Esophagus squamous epithelium (tissue), 5 donors: ENCODE measurements at regions not wholly inside any gene's neighbourhood (a gene's known extent, or its start where the extent isn't known, plus 50 kb on each side); places are given as distances from the start of the nearest gene placed in this dataset.

Experiments used
- DNase-seq: peaks from one replicate; lab custom pipeline; 2025; lab: John Stamatoyannopoulos, UW
- H3K27ac ChIP-seq, 4 donors: fragments of 200-600 bp; sonication (generic); one replicate each; pipeline ENCODE4 v1.5.1; 2016 to 2019; ENCODE audit warnings: mild to moderate bottlenecking in 1 of 4
- H3K27me3 ChIP-seq, 4 donors: fragments of 200-600 bp; sonication (generic); 1 replicate in 3 of 4; 2 replicates in 1 of 4; pipeline versions ENCODE4 v1.5.1 to v1.6.0; 2017 to 2021; ENCODE audit warnings: antibody characterized with exemption in 1 of 4
- H3K36me3 ChIP-seq, 3 donors: fragments of 200-600 bp; sonication (generic); one replicate each; pipeline ENCODE4 v1.5.1; 2016 to 2019
- H3K4me1 ChIP-seq, 3 donors: fragments of 200-600 bp; sonication (generic); one replicate each; pipeline ENCODE4 v1.5.1; 2017 to 2019
- H3K4me3 ChIP-seq, 4 donors: fragments of 200-600 bp; sonication (generic); 1 replicate in 3 of 4; 2 replicates in 1 of 4; pipeline ENCODE4 v1.5.1; 2016 to 2019; ENCODE audit warnings: mild to moderate bottlenecking in 2 of 4, moderate library complexity in 1 of 4
- H3K9me3 ChIP-seq, 3 donors: fragments of 200-600 bp; sonication (generic); one replicate each; pipeline ENCODE4 v1.5.1; 2016 to 2019
- CTCF ChIP-seq, 6 experiments: fragments of 450-650 bp in 4 of 6; fragments of 200-600 bp in 2 of 6; sonication (generic) in 2 of 6; IDR thresholded peaks; one replicate each; pipeline ENCODE4 v1.5.1; 2016 to 2019; ENCODE audit warnings: antibody characterized with exemption in 6 of 6, mild to moderate bottlenecking in 4 of 6, moderate library complexity in 4 of 6
- POLR2A ChIP-seq, 4 donors: fragments of 450-650 bp; IDR thresholded peaks; one replicate each; pipeline ENCODE4 v1.6.1; 2017; ENCODE audit warnings: antibody characterized with exemption in 4 of 4, mild to moderate bottlenecking in 4 of 4, moderate library complexity in 3 of 4
- WGBS, 2 donors: methylation state at CpG; one replicate each; pipeline ENCODE4 v1.1.5; 2018; 5-methylcytosine and 5-hydroxymethylcytosine counted together
- intact Hi-C: fragments of 100-400 bp; cut with DNase I; formaldehyde crosslinking; loops from one replicate; pipeline ENCODE4 v1.15.0; 2022
- donor health status: DM: yes; HTN: yes; CAD: no.

GRCh38 chr16:61580579-61580978 is 455.7 kb downstream of the CDH8 start:
- no peaks in the 10 kb centered on the region for H3K36me3 ChIP-seq
- H3K4me1 ChIP-seq: no peaks in the 10 kb centered on the region
- TF ChIP-seq CTCF (IDR thresholded peaks at IDR 0.05) (no peak), POLR2A (IDR thresholded peaks at IDR 0.05) (no peak)
- H3K27ac ChIP-seq: no peak overlapping the region
- H3K9me3 ChIP-seq: peaks cover 0 to 11% (median 0%) of the 10 kb centered on the region in 3 donors
- intact Hi-C loops: no loop called here
- H3K27me3 ChIP-seq: no peaks in the 10 kb centered on the region
- no peak for DNase-seq
- WGBS, 2 donors: 86 to 95% methylated on average over 4 to 6 of the region's 17 CpGs
- no peak overlapping the region for H3K4me3 ChIP-seq

GRCh38 chr16:61579195-61579594 is 457.0 kb downstream of the CDH8 start:
- 42 to 53% methylated on average over 2 of the region's 2 CpGs for WGBS, 2 donors
- no peaks in the 10 kb centered on the region for H3K4me1 ChIP-seq
- intact Hi-C loops: no loop called here
- no peak overlapping the region for H3K27ac ChIP-seq
- no peaks in the 10 kb centered on the region for H3K36me3 ChIP-seq
- no peak for DNase-seq
- H3K9me3 ChIP-seq: peaks cover 0 to 11% (median 0%) of the 10 kb centered on the region in 3 donors
- no peaks in the 10 kb centered on the region for H3K27me3 ChIP-seq
- no peak overlapping the region for H3K4me3 ChIP-seq
- TF ChIP-seq CTCF (IDR thresholded peaks at IDR 0.05) (no peak), POLR2A (IDR thresholded peaks at IDR 0.05) (no peak)

DNA sequence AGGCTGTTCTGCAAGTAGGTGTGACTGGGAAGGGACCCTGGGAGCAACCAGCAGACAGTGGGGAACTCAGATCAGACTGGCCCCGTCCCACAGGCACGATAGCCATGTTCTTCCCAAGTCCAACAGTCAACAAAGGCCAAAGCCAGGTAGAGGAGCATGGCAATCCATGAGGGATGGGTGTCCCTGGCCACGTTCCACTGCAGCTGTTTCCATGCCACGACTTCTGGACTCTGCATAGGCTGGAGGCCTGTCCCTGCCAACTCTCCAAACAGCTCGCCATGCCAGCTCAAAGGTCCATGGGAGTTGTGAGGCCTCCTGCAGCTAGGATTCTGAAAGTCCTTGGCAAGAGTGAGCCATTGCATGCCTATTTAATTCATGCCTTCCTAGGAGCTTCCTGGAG is 459.8 kb downstream of the CDH8 start:
- intact Hi-C loops: no loop called here
- H3K27me3 ChIP-seq: no peaks in the 10 kb centered on the region
- H3K4me3 ChIP-seq: no peak overlapping the region
- 50 to 87% methylated on average over 2 to 4 of the region's 5 CpGs for WGBS, 2 donors
- no peaks in the 10 kb centered on the region for H3K36me3 ChIP-seq
- peaks cover 0 to 11% (median 0%) of the 10 kb centered on the region in 3 donors for H3K9me3 ChIP-seq
- no peak for DNase-seq
- no peak overlapping the region for H3K27ac ChIP-seq
- TF ChIP-seq CTCF (IDR thresholded peaks at IDR 0.05) (no peak), POLR2A (IDR thresholded peaks at IDR 0.05) (no peak)
- no peaks in the 10 kb centered on the region for H3K4me1 ChIP-seq

- DNase-seq: no peak
- no peak for TF ChIP-seq POLR2A (IDR thresholded peaks at IDR 0.05)
- no peak for TF ChIP-seq CTCF (IDR thresholded peaks at IDR 0.05)
- peaks cover 0 to 2% (median 0%) of the 10 kb centered on the region in 3 donors for H3K9me3 ChIP-seq
- 73 to 78% methylated on average over 3 of the region's 3 CpGs for WGBS, 2 donors
- H3K36me3 ChIP-seq: no peaks in the 10 kb centered on the region
- intact Hi-C loops: no loop called here
- no peak overlapping the region for H3K27ac ChIP-seq
- H3K4me3 ChIP-seq: no peak overlapping the region
- H3K4me1 ChIP-seq: no peaks in the 10 kb centered on the region
- H3K27me3 ChIP-seq: no peaks in the 10 kb centered on the region
Observed at GRCh38 chr16:61575617-61576016, 460.6 kb downstream of the CDH8 start.

GRCh38 chr16:61569028-61569427 is 467.2 kb downstream of the CDH8 start:
- H3K9me3 ChIP-seq: no peaks in the 10 kb centered on the region
- no peak for DNase-seq
- H3K27ac ChIP-seq: no peak overlapping the region
- peaks cover 0 to 12% (median 0%) of the 10 kb centered on the region in 3 donors for H3K4me1 ChIP-seq
- H3K36me3 ChIP-seq: no peaks in the 10 kb centered on the region
- no peak for TF ChIP-seq CTCF (IDR thresholded peaks at IDR 0.05)
- TF ChIP-seq POLR2A (IDR thresholded peaks at IDR 0.05): no peak
- WGBS, 2 donors: 62 to 71% methylated on average over 2 of the region's 2 CpGs
- H3K4me3 ChIP-seq: no peak overlapping the region
- intact Hi-C loops: no loop called here
- no peaks in the 10 kb centered on the region for H3K27me3 ChIP-seq
